HG02798 (cell line): ENCODE measurements at regions not wholly inside any gene's neighbourhood (a gene's known extent, or its start where the extent isn't known, plus 50 kb on each side); places are given as distances from the start of the nearest gene placed in this dataset.

Source experiments
- ATAC-seq: cut with Tn5 transposase; IDR thresholded peaks from one replicate; pipeline ENCODE4 v1.9.1; 2021; ENCODE audit warnings: mild to moderate bottlenecking; ENCODE audit not compliant: unreplicated experiment, poor library complexity

GRCh38 chrX:39555431-39555830, 542.3 kb downstream of the BCOR start:
- no peak for ATAC-seq

GRCh38 chrX:39556056-39556455, 541.7 kb downstream of the BCOR start:
- no peak for ATAC-seq

GRCh38 chrX:39559229-39559628, 538.5 kb downstream of the BCOR start:
- no peak for ATAC-seq

- ATAC-seq = no peak
Measured at GRCh38 chrX:39560271-39560670, 537.5 kb downstream of the BCOR start.

- no peak for ATAC-seq
Measured at GRCh38 chrX:39563178-39563577, 534.6 kb downstream of the BCOR start.

- no peak for ATAC-seq
Measured at GRCh38 chrX:39564751-39565150, 533.0 kb downstream of the BCOR start.

GRCh38 chrX:39574178-39574577, 523.6 kb downstream of the BCOR start:
- ATAC-seq = no peak

GRCh38 chrX:39576041-39576872, 521.5 kb downstream of the BCOR start:
- ATAC-seq = no peak

GRCh38 chrX:39577206-39577984, 520.4 kb downstream of the BCOR start:
- ATAC-seq = no peak

- ATAC-seq = peak; percentile 97
Measured at GRCh38 chrX:39577985-39578869, 519.5 kb downstream of the BCOR start.

- no peak for ATAC-seq
Measured at GRCh38 chrX:39580043-39580442, 517.7 kb downstream of the BCOR start.

- ATAC-seq = no peak
Measured at GRCh38 chrX:39581411-39581810, 516.3 kb downstream of the BCOR start.

- ATAC-seq = no peak
Measured at GRCh38 chrX:39582091-39582490, 515.7 kb downstream of the BCOR start.

GRCh38 chrX:39582976-39583375, 514.8 kb downstream of the BCOR start:
- ATAC-seq = no peak

- no peak for ATAC-seq
Measured at GRCh38 chrX:39585808-39586207, 511.9 kb downstream of the BCOR start.

GRCh38 chrX:39586359-39586758, 511.4 kb downstream of the BCOR start:
- no peak for ATAC-seq

- ATAC-seq = no peak
Measured at GRCh38 chrX:39591099-39591498, 506.7 kb downstream of the BCOR start.

- ATAC-seq = no peak
Measured at GRCh38 chrX:39592776-39593175, 505.0 kb downstream of the BCOR start.

GRCh38 chrX:39595977-39596376, 501.8 kb downstream of the BCOR start:
- ATAC-seq = no peak

GRCh38 chrX:39596437-39596836, 501.3 kb downstream of the BCOR start:
- ATAC-seq = no peak

- no peak for ATAC-seq
Measured at GRCh38 chrX:39599339-39599738, 498.4 kb downstream of the BCOR start.
